AG20443 (cell line): ENCODE measurements at regions not wholly inside any gene's neighbourhood (a gene's known extent, or its start where the extent isn't known, plus 50 kb on each side); places are given as distances from the start of the nearest gene placed in this dataset.
A peak's percentile ranks its signal among the peaks of the same experiment; 100 is the strongest.
"Not testable (repeated sequence)": the region's sequence is repeated elsewhere in the genome, so short reads cannot be mapped to it uniquely, and the experiment has no call there.

Source experiments
- DNase-seq: peaks from one replicate; pipeline ENCODE4 v3.0.0; 2012; ENCODE audit warnings: low spot score, mixed read lengths

GRCh38 chr13:24618011-24618955 lies 61.9 kb upstream of the ATP12A start:
- DNase-seq = no peak

- no peak for DNase-seq
Observed at GRCh38 chr13:24619282-24619681, 60.9 kb upstream of the ATP12A start.

GRCh38 chr13:24622481-24623148 lies 57.6 kb upstream of the ATP12A start:
- DNase-seq = not testable (repeated sequence)

- DNase-seq = no peak
Observed at GRCh38 chr13:24623149-24623665, 57.0 kb upstream of the ATP12A start.

GRCh38 chr13:24624363-24624762 lies 55.8 kb upstream of the ATP12A start:
- DNase-seq = no peak

- DNase-seq = no peak
Observed at GRCh38 chr13:24624801-24625231, 55.4 kb upstream of the ATP12A start.

GRCh38 chr13:24625331-24625731 lies 54.9 kb upstream of the ATP12A start:
- DNase-seq = no peak

GRCh38 chr13:24625870-24626849 lies 54.0 kb upstream of the ATP12A start:
- no peak for DNase-seq

GRCh38 chr13:24627090-24627714 lies 53.0 kb upstream of the ATP12A start:
- peak; percentile 67 for DNase-seq

GRCh38 chr13:24627946-24628345 lies 52.3 kb upstream of the ATP12A start:
- DNase-seq = no peak

GRCh38 chr13:24629320-24629719 lies 50.9 kb upstream of the ATP12A start:
- no peak for DNase-seq

- no peak for DNase-seq
Observed at GRCh38 chr13:24630121-24630520, 50.1 kb upstream of the ATP12A start.
